COLO668 (cell line): ENCODE measurements at regions not wholly inside any gene's neighbourhood (a gene's known extent, or its start where the extent isn't known, plus 50 kb on each side); places are given as distances from the start of the nearest gene placed in this dataset.

Source experiments
- DNase-seq: peaks from one replicate; lab custom pipeline; 2025; ENCODE audit not compliant: unreplicated experiment; lab: John Stamatoyannopoulos, UW

DNA sequence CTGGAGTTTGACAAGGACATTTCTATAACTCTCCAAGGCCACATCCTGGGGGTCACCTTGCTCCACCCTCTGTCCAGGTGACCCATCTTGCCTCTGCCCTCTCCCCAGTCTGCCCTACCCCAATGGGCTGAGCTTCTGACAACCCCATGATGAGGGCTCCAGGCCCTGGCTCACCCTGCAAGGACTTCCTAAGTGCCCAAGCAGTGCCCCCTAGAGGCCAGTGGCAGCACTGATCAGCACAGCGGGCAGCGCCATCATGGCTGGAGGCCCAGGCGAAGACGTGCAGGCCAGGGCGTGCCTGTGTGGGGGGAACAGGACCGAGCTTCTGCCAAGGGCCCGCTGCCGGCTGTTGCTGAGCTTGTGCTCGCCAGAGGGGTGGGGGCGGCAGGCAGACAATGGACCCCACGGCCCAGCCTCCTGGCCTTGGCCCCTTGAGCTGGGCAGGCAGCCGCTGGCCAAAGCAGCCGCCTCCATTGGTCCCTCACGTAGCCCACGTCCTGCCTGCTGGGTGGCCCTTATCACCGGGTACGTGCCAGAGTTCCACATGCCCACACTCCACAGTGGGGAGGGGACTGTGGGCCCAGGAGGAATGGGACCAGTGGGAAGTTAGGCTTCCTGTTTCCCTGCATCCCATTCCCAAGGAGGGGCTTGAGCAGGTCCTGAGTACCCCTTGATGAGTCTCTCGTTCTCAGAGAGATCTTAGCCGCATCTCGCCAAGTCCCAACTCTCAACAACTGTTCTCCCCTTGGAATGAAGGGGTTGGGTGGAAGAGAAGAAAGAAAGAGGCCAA, 64.3 kb downstream of the MRPL14 start:
- no peak for DNase-seq

GRCh38 chr6:44062105-44062770, 65.0 kb downstream of the MRPL14 start:
- no peak for DNase-seq

GRCh38 chr6:44061375-44062104, 65.7 kb downstream of the MRPL14 start:
- DNase-seq: no peak

DNA sequence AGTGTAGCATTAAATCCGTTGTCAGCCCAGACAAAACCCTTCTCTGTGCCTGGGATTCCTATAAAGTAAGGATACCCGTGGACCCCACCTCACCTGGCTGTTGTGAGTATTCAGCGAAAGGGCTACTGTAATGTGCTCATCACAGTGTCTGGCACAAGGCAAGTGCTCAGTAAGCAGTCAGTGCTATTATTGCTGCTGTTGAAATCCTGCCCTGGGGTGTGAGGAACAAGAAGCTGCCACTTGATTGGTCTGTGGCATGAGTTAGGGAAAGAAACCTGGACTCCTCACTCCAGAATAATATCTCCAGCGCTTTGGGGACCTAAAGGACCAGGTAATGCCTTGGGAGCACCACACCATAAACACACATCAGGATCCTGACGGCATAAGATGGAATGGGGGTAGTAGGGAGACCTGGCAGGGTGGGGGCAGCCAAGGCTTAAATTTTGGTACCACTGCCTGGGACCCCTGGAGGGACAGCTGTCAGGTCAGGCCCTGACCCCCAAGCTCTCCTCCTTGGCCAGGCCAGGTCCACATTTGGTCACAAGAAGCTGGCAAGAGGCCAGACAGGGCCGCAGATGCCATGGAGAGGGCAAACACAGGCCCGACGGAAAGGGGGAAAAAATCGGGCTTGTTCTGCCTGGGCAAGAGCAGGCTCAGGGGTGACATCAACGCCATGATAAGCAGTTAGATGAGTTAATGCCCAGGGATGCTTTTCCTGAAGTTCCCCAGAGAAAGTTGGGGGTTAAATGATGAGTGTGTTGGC, 66.5 kb downstream of the MRPL14 start:
- no peak for DNase-seq

GRCh38 chr6:44059359-44060346, 67.6 kb downstream of the MRPL14 start:
- DNase-seq: no peak

- DNase-seq: no peak
Measured at GRCh38 chr6:44058617-44059358, 68.5 kb downstream of the MRPL14 start.

DNA sequence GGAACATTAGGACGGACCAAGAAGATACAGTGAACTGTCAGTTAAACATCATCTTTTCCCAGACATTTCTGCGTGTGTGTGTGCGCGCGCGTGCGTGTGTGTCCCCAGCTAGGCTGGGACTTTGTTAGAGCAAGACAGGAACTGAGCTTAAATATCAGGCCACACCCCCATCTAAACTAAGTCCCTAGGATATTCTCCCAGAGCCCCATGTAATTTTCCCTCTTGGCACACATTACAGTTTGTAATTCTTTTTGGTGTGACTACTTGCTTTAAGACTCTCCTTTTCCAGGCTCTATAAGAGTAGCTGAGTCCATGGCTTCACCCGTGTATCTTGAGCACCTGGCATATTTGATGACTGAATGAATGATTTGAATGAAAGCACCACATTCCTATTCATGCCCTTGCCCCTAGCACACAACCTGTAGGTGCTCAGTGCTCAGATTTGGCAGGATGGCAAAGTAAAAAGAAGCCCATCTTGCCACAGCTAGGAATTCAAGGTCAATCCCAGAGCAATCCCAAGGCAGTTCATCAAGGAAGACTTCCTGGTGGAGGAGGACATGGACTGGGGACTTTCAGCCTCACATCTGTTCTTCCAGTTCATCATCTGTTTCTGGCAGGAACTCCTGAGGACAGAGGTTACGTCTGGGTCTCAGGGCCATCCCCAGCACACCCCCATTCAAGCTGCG, 69.2 kb downstream of the MRPL14 start:
- no peak for DNase-seq

DNA sequence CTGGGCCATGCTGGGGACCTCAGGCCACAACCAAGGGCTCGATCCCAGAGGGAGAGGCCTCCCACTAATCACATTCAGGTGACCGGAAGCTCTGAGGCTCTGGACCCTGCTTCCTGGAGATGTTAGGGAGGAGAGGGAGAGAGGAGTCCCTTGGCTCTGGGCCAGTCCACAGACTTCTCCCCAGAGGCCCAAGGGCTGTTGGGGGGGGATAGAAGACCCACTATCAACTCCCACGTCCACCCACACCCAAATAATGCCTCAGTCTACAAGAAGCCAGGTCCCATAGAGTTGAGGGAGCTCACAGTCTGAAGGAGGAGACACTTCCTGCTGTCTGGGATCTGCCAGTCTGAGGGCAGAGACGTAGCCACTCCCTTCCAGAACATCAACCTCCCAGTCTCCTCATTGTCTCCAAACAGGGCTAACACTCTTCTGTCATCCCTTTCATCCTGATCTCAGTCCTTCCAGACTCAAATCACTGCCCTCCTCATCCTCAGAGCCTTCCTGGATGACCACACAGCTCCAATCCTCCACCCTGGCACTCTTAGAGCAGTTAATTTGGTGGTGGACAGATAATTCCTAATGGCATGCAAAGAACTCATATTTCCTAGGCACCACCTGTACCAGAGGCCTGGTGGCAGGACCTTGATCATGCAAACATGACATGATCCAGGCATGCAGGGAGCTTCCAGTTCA, 69.9 kb downstream of the MRPL14 start:
- no peak for DNase-seq

- no peak for DNase-seq
Measured at GRCh38 chr6:44056392-44057237, 70.6 kb downstream of the MRPL14 start.

GRCh38 chr6:44054721-44055559, 72.3 kb downstream of the MRPL14 start:
- no peak for DNase-seq

DNA sequence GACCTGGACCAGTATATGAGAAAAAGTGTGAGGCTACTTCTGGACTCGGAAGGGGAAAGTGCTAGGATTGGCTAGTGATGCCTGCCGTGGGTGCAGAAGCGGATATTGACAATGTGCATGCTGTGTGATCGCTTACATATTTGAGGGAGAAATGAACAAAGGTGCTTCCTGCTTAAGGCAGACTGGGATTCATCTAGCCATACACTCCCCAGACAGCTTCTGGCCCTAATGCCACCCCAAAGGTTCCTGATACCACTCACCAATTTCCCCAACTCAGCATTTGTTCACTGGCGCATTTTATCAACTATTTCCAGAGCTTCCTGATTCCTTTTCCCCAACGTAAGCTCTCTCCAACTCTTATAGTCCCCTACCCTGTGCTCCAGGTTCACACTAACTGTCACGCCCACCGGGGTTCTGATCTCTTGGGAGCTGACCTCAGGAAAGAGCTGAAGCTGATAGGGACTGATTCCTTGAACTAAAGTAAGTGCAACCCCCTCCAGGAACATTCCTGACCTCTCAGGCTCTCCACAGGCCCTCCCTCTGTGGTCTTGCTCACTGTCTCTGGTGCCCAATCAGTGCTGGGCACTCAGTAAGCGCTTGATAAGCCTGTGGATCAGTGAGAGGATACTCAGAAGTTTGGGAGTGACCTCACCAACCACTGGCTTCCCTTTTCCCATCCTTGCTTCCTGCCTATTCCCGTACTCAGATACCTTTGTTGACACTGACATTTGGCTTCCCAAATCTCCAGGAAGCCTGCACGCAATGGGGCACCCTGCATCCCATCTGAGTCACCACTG, 73.3 kb downstream of the MRPL14 start:
- DNase-seq: no peak

DNA sequence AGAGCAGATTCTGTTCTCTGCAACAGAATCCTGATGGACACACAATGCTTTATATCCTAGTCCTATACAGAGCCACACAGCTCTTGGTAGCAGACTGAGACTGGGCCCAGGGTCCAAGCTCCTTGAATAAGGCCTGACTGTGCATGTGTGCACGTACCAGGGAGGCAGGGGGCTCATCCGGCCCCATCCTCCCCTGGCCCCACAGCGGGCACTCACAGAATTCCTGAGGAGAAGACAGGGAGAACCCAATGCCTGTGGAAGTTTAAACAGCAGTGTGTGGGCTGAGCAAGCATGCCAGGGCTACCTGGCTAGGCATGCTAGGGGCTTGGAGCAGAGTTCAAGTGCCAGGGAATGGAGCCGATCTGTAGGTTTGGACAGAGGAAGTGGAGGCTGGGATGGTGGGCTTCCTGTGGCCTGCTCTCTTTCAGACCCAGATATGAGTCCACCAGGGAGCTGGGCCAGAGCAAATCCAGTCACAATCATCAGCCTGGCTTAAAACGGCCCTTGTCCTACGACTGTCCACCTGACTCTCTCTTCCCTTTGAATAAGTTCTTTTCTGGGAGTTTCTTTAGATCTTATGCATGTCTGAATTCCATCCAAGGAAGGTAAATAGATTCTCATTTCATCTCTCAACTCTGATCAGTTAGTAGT, 74.0 kb downstream of the MRPL14 start:
- no peak for DNase-seq

DNA sequence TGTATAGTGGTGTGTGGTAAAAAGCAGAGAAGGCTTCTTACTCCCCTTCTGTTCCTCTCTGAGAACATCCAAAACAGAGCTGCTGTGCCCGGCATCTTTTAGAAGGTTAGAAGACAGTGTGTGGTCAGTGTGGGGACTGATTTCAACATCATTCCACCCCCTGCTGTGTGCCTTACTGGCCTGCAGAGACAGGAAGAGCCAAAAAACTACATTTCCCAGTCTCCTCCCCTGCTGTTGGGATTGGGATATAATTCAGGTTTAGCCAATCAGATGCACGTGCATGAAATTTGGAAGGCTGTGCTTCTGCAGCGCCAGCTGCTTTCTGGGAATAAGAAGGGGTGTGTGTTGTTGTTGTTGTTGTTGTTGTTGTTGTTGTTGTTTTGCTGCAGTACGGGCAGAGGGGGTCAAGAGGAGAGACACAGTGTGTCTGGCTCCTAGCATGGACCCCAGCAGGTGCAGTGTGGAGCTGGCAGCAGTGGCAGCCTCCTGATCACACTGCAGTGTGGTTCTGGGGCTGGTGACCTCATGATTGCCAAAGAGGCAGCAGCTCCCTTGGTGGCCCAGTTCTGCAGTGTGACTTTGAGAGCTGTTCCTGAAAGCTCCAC, 74.7 kb downstream of the MRPL14 start:
- no peak for DNase-seq

DNA sequence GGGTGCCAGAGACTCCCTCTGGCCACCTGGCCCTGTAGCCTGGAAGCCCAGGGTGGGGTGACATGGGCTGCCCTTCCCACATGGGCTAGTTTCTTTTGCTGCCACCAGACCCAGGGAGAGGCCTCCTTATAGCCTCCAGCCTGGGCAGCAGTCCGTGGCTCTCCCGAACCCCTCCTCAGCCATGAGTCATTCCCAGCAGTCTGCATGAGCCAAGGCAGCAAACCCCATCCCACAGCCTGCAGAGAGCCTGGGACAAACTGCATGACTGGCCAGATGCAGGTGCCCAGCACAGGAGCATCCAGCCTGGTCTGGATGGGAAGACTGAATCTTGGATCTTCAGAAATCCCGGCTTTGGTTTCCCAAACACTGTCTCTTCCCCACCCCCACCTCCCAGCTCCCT, 75.7 kb downstream of the MRPL14 start:
- DNase-seq: no peak
